Progenitor cell of endocrine pancreas (in vitro differentiated cells): ENCODE measurements at regions not wholly inside any gene's neighbourhood (a gene's known extent, or its start where the extent isn't known, plus 50 kb on each side); places are given as distances from the start of the nearest gene placed in this dataset.

Source experiments
- DNase-seq: peaks from one replicate; pipeline ENCODE4 v3.0.0; 2021; ENCODE audit warnings: low spot score; ENCODE audit not compliant: unreplicated experiment
- H3K27ac Mint-ChIP-seq: 2 replicates; pipeline ENCODE4 v1.8.0; 2021; ENCODE audit warnings: mild to moderate bottlenecking, moderate library complexity, mixed read lengths
- H3K27me3 Mint-ChIP-seq: 2 replicates; pipeline ENCODE4 v1.8.0; 2021; ENCODE audit warnings: mixed read lengths
- H3K36me3 Mint-ChIP-seq: 2 replicates; pipeline ENCODE4 v1.8.0; 2022; ENCODE audit warnings: mixed read lengths; ENCODE audit not compliant: insufficient read depth
- H3K4me1 Mint-ChIP-seq: 2 replicates; pipeline ENCODE4 v1.8.0; 2021; ENCODE audit warnings: low read depth, mixed read lengths
- H3K4me3 Mint-ChIP-seq: 2 replicates; pipeline ENCODE4 v1.8.0; 2021; ENCODE audit warnings: low read depth, mild to moderate bottlenecking, moderate library complexity, mixed read lengths
- H3K9me3 Mint-ChIP-seq: 2 replicates; pipeline ENCODE4 v1.8.0; 2021; ENCODE audit warnings: low read depth, mixed read lengths
- CTCF ChIP-seq: fragments of 200-600 bp; sonication (generic); IDR thresholded peaks from one replicate; pipeline ENCODE4 v1.5.0; 2021; ENCODE audit warnings: antibody characterized with exemption, mild to moderate bottlenecking; ENCODE audit not compliant: unreplicated experiment

GRCh38 chr12:59408431-59408830 lies 187.4 kb upstream of the SLC16A7 start:
- H3K36me3 Mint-ChIP-seq, result no peaks in the 10 kb centered on the region
- no peaks in the 10 kb centered on the region for H3K9me3 Mint-ChIP-seq
- H3K4me3 Mint-ChIP-seq, result no peak overlapping the region
- TF ChIP-seq CTCF, result no peak
- no peaks in the 10 kb centered on the region for H3K27me3 Mint-ChIP-seq
- H3K4me1 Mint-ChIP-seq, result peaks cover 1% of the 10 kb centered on the region
- H3K27ac Mint-ChIP-seq, result no peak overlapping the region
- DNase-seq, result no peak

- DNase-seq, result no peak
- H3K4me1 Mint-ChIP-seq, result peaks cover 1% of the 10 kb centered on the region
- no peaks in the 10 kb centered on the region for H3K36me3 Mint-ChIP-seq
- H3K9me3 Mint-ChIP-seq, result no peaks in the 10 kb centered on the region
- H3K4me3 Mint-ChIP-seq, result no peak overlapping the region
- H3K27me3 Mint-ChIP-seq, result no peaks in the 10 kb centered on the region
- no peak overlapping the region for H3K27ac Mint-ChIP-seq
- no peak for TF ChIP-seq CTCF
These were observed 188.0 kb upstream of the SLC16A7 start for GRCh38 chr12:59407799-59408198.

- DNase-seq, result no peak
- peaks cover 4% of the 10 kb centered on the region for H3K4me1 Mint-ChIP-seq
- no peaks in the 10 kb centered on the region for H3K9me3 Mint-ChIP-seq
- no peak for TF ChIP-seq CTCF
- H3K27me3 Mint-ChIP-seq, result peaks cover 3% of the 10 kb centered on the region
- no peak overlapping the region for H3K27ac Mint-ChIP-seq
- H3K36me3 Mint-ChIP-seq, result no peaks in the 10 kb centered on the region
- no peak overlapping the region for H3K4me3 Mint-ChIP-seq
These were observed 189.8 kb upstream of the SLC16A7 start for GRCh38 chr12:59405992-59406391.

GRCh38 chr12:59404109-59404650 lies 191.6 kb upstream of the SLC16A7 start:
- H3K4me1 Mint-ChIP-seq, result peaks cover 4% of the 10 kb centered on the region
- peaks cover 6% of the 10 kb centered on the region for H3K9me3 Mint-ChIP-seq
- TF ChIP-seq CTCF, result no peak
- H3K27me3 Mint-ChIP-seq, result peaks cover 3% of the 10 kb centered on the region
- no peak overlapping the region for H3K27ac Mint-ChIP-seq
- DNase-seq, result no peak
- no peaks in the 10 kb centered on the region for H3K36me3 Mint-ChIP-seq
- H3K4me3 Mint-ChIP-seq, result no peak overlapping the region

GRCh38 chr12:59403259-59403932 lies 192.4 kb upstream of the SLC16A7 start:
- peak; percentile 84 for TF ChIP-seq CTCF
- Mint-ChIP-seq H3K4me3 (no peak overlapping the region), H3K9me3 (peaks cover 8% of the 10 kb centered on the region), H3K4me1 (peaks cover 4% of the 10 kb centered on the region), H3K27ac (no peak overlapping the region), H3K27me3 (peaks cover 3% of the 10 kb centered on the region), H3K36me3 (no peaks in the 10 kb centered on the region)
- DNase-seq, result peak; percentile 18
